PC-3 (cell line): ENCODE measurements at regions not wholly inside any gene's neighbourhood (a gene's known extent, or its start where the extent isn't known, plus 50 kb on each side); places are given as distances from the start of the nearest gene placed in this dataset.
"Not testable (repeated sequence)": the region's sequence is repeated elsewhere in the genome, so short reads cannot be mapped to it uniquely, and the experiment has no call there.

Experiments
- ATAC-seq: fragments of 200-7000 bp; cut with Tn5 transposase; 2 replicates; pipeline ENCODE4 v1.9.1; 2020; ENCODE audit warnings: mild to moderate bottlenecking, moderate library complexity
- BruUV-seq: library from RNA; stranded (reverse); fragments of 400-500 nt; replicated peaks from 2 replicates; lab custom pipeline; 2021; lab: Mats Ljungman, UMichigan
- CTCF ChIA-PET: fragments of 300-600 bp; sonication (Branson Sonifier 250); formaldehyde crosslinking; loops from one replicate; lab custom pipeline; 2022; ENCODE audit warnings: antibody characterized with exemption; lab: Charles Lee
- POLR2A ChIA-PET: fragments of 300-600 bp; sonication (Branson Sonifier 250); formaldehyde crosslinking; loops from one replicate; lab custom pipeline; 2022; ENCODE audit warnings: antibody characterized with exemption; ENCODE audit not compliant: unreplicated experiment; lab: Charles Lee
- DNase-seq: peaks from one replicate; pipeline ENCODE4 v3.0.0-alpha.2; 2015
- H2AFZ ChIP-seq: fragments of 300-600 bp; sonication (generic); 2 replicates; pipeline ENCODE4 v1.6.0; 2016; ENCODE audit warnings: antibody characterized with exemption, low read length
- H3F3A ChIP-seq: fragments of 300-600 bp; sonication (generic); one replicate; pipeline ENCODE4 v1.6.0; 2017; ENCODE audit warnings: antibody characterized with exemption, low read length, control low read depth, mild to moderate bottlenecking; ENCODE audit not compliant: unreplicated experiment
- H3K27ac ChIP-seq: fragments of 300-600 bp; sonication (generic); 2 replicates; pipeline ENCODE4 v1.5.1; 2016; ENCODE audit warnings: mild to moderate bottlenecking, low read length
- H3K27me3 ChIP-seq: fragments of 300-600 bp; sonication (generic); 2 replicates; pipeline ENCODE4 v1.6.1; 2016; ENCODE audit warnings: low read length, mixed read lengths
- H3K36me3 ChIP-seq: fragments of 300-600 bp; sonication (generic); 2 replicates; pipeline ENCODE4 v1.6.1; 2016; ENCODE audit warnings: low read depth, mixed run types, low read length, mixed read lengths
- H3K4me1 ChIP-seq: fragments of 300-600 bp; sonication (generic); 2 replicates; pipeline ENCODE4 v1.5.1; 2016; ENCODE audit warnings: low read length; ENCODE audit not compliant: insufficient read depth
- H3K4me2 ChIP-seq: fragments of 300-600 bp; sonication (generic); 2 replicates; pipeline ENCODE4 v1.6.0; 2016; ENCODE audit warnings: low read length
- H3K4me3 ChIP-seq: fragments of 300-600 bp; sonication (generic); 2 replicates; pipeline ENCODE4 v1.5.1; 2016; ENCODE audit warnings: mild to moderate bottlenecking, low read length, mixed read lengths
- H3K79me2 ChIP-seq: fragments of 300-600 bp; sonication (generic); 2 replicates; pipeline ENCODE4 v1.6.1; 2017; ENCODE audit warnings: low read length, mixed read lengths
- H3K9ac ChIP-seq: fragments of 300-600 bp; sonication (generic); 2 replicates; pipeline ENCODE4 v1.6.0; 2016; ENCODE audit warnings: mild to moderate bottlenecking, low read length
- H3K9me2 ChIP-seq: fragments of 300-600 bp; sonication (generic); replicated peaks from 2 replicates; pipeline ENCODE4 v1.6.1; 2016; ENCODE audit warnings: mixed run types, low read length, mixed read lengths
- H3K9me3 ChIP-seq: fragments of 300-600 bp; sonication (generic); 2 replicates; pipeline ENCODE4 v1.6.1; 2016; ENCODE audit warnings: low read length, mixed read lengths
- H4K20me1 ChIP-seq: fragments of 300-600 bp; sonication (generic); 2 replicates; pipeline ENCODE4 v1.6.1; 2016; ENCODE audit warnings: low read length, mixed read lengths
- CTCF ChIP-seq: fragments of 300-600 bp; sonication (generic); conservative IDR thresholded peaks from 2 replicates; pipeline ENCODE4 v1.5.1; 2017; ENCODE audit warnings: antibody characterized with exemption, low read depth, mild to moderate bottlenecking, low read length
- EZH2 ChIP-seq: fragments of 300-600 bp; sonication (generic); IDR thresholded peaks from one replicate; pipeline ENCODE4 v1.6.1; 2017; ENCODE audit warnings: antibody characterized with exemption, mild to moderate bottlenecking, low read length; ENCODE audit not compliant: unreplicated experiment
- EZH2phosphoT487 ChIP-seq: fragments of 300-600 bp; sonication (generic); IDR thresholded peaks from 2 replicates; pipeline ENCODE4 v1.6.1; 2018; ENCODE audit warnings: mild to moderate bottlenecking, antibody characterized with exemption, low read length, borderline replicate concordance
- intact Hi-C: fragments of 100-400 bp; cut with micrococcal nuclease; formaldehyde crosslinking; loops from 2 replicates; pipeline ENCODE4 v1.9.0; 2023

GRCh38 chr4:125649452-125649851 lies 334.7 kb downstream of the FAT4 start:
- no TSS peak for BruUV-seq
- Histone ChIP-seq H3K27ac (no peak overlapping the region), H3K4me1 (no peaks in the 10 kb centered on the region), H3K36me3 (no peaks in the 10 kb centered on the region), H3K9me3 (no peaks in the 10 kb centered on the region), H3K9ac (no peak overlapping the region), H3K4me2 (no peak overlapping the region), H3K79me2 (no peaks in the 10 kb centered on the region), H3K9me2 (no peaks in the 10 kb centered on the region), H3K27me3 (no peaks in the 10 kb centered on the region), H3F3A (no peaks in the 10 kb centered on the region), H4K20me1 (no peaks in the 10 kb centered on the region), H3K4me3 (no peak overlapping the region), H2AFZ (no peak overlapping the region)
- no peak for ATAC-seq
- no peak for TF ChIP-seq CTCF
- TF ChIP-seq EZH2: no peak
- POLR2A ChIA-PET: no interaction called here
- CTCF ChIA-PET: no interaction called here
- intact Hi-C loops: no loop called here
- no peak for DNase-seq

GRCh38 chr4:125650557-125650956 lies 335.8 kb downstream of the FAT4 start:
- Histone ChIP-seq H3K27ac (no peak overlapping the region), H3K36me3 (no peaks in the 10 kb centered on the region), H3K4me2 (no peak overlapping the region), H3K9me2 (no peaks in the 10 kb centered on the region), H3K9ac (no peak overlapping the region), H3K79me2 (no peaks in the 10 kb centered on the region), H4K20me1 (no peaks in the 10 kb centered on the region), H3K9me3 (no peaks in the 10 kb centered on the region), H3K4me3 (no peak overlapping the region), H2AFZ (no peak overlapping the region), H3F3A (no peaks in the 10 kb centered on the region), H3K27me3 (no peaks in the 10 kb centered on the region), H3K4me1 (no peaks in the 10 kb centered on the region)
- POLR2A ChIA-PET: no interaction called here
- CTCF ChIA-PET: no interaction called here
- DNase-seq (no peak), ATAC-seq (no peak)
- no TSS peak for BruUV-seq
- intact Hi-C loops: no loop called here
- TF ChIP-seq EZH2 (no peak), CTCF (no peak), EZH2phosphoT487 (no peak)

GRCh38 chr4:125651707-125652357 lies 337.1 kb downstream of the FAT4 start:
- intact Hi-C loops, ATAC-seq, H3K4me3 ChIP-seq, H3K27me3 ChIP-seq, H3K4me2 ChIP-seq, CTCF ChIA-PET, H3K9me3 ChIP-seq, H3K9ac ChIP-seq, H3K79me2 ChIP-seq, BruUV-seq, H3K36me3 ChIP-seq, H3K27ac ChIP-seq, H3K4me1 ChIP-seq, H3F3A ChIP-seq, POLR2A ChIA-PET, DNase-seq, H4K20me1 ChIP-seq, H3K9me2 ChIP-seq, H2AFZ ChIP-seq: not testable (repeated sequence)
